ENCODE measurements at regions not wholly inside any gene's neighbourhood (a gene's known extent, or its start where the extent isn't known, plus 50 kb on each side); places are given as distances from the start of the nearest gene placed in this dataset.

- TF ChIP-seq CTCF (conservative IDR thresholded peaks at IDR 0.05; ENCODE audit: low read length), result no peak
- no peak for TF ChIP-seq EZH2phosphoT487 (IDR thresholded peaks at IDR 0.05; ENCODE audit: borderline replicate concordance)
These were observed 216.4 kb upstream of the TRPC4 start for GRCh38 chr13:38086013-38086412.

Measured in Loucy (cell line).